DMS153 treated with DMSO at 0.1 percent for 48 hours (cell line): ENCODE measurements at regions not wholly inside any gene's neighbourhood (a gene's known extent, or its start where the extent isn't known, plus 50 kb on each side); places are given as distances from the start of the nearest gene placed in this dataset.

Source experiments
- DNase-seq: peaks from one replicate; lab custom pipeline; 2025; ENCODE audit not compliant: unreplicated experiment; lab: John Stamatoyannopoulos, UW

DNA sequence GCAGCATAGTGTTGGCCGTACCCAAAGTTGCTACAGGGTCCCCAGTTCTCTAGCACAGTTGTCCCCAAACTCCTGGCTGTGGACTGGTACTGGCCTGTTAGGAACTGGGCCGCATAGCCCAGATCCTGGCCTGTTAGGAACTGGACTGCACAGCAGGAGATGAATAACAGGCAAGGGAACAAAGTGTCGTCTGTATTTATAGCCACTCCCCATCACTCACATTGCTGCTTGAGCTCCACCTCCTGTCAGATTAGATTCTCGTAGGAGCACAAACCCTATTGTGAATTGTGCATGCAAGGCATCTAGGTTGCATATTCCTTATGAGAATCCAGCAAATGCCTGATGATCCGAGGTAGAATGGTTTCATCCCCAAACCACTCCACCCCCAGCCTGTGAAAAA is 604.0 kb upstream of the LMCD1 start:
- no peak for DNase-seq

GRCh38 chr3:7913283-7913682 is 588.3 kb upstream of the LMCD1 start:
- no peak for DNase-seq

DNA sequence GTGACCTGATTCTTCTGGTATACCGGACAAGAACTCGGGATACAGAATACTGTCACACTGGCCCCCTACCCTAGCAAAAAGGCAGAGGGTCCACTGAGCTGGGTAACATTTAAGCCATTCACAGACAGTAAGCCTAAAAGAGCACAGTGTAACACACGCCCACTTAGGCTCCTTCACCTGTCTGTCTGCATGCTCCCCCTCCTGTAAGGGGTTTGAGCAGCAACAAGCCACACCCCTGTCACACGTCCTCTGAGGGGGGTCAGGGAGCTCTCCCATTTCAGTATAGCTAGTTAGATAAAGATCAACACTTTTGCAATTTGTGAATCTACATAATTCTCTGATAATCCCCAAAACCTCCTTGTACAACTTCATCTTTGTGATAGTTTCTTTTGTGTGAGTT is 586.3 kb upstream of the LMCD1 start:
- DNase-seq, result no peak

DNA sequence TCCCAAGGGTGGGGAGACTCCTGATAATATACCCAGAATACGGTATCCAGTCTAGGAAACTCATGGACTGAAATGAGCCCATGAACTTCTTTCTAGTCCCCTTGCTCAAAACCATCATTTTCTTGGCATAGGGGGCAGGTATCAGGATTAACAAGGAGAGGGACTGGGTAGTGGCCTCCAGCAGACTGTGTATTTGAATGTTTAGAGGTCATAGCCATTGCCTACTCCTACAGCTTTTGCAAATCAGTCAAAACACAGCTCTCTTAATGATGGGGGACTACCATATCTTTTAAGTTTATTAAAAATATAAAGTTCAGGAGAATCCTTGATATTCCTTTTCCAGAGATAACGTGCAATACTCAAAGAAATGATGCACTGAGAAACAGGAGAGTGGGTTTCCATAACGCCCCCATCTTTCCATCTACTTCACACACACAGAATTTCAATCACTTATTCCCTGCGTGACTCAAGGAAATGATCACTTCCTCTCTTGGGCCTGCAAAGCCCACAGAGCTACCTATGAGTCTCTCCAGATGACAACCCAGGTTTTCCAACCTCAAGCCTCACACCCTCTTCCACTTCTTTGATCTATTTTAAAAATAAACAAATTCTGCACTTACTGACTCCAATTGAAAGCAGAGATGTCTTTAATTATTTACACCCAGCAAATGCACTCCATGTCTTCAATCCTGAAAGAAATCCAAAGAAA is 584.0 kb upstream of the LMCD1 start:
- DNase-seq, result no peak

DNA sequence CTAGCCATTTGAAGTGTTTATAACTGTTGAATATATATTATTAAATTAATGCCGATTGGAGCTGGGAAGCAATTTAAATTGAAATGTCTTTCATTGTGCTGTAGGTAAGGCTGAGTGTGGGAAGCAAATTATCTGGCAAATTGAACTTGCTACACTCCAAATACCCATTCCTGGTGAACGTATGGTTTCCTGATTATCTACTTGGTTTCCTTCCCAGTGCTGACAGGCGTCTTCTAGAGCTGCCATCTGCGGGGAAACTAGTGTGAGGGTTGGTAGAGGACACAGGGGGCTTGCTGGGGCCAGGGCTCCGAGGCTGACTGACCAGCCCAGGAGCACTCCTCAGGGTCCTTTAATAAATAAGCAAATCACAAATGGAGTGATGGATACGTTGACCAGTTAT is 581.4 kb upstream of the LMCD1 start:
- DNase-seq, result no peak

DNA sequence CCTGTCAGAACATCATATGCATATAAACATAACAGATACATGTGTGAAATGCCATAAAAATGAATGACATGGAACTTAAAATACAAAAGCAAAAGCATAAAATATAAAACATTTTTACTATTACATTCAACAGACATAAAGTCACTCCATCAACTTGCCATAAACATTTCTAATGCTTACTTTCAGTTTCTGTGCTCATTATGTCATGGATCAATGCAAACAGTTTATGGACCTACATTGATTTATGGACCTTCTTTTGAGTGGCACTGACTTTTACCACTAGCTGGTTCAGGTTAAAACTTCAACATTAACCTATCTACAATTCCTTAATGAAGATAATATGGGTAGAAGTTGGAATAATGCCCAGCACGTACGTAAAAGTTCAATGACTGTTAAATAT is 577.4 kb upstream of the LMCD1 start:
- no peak for DNase-seq

DNA sequence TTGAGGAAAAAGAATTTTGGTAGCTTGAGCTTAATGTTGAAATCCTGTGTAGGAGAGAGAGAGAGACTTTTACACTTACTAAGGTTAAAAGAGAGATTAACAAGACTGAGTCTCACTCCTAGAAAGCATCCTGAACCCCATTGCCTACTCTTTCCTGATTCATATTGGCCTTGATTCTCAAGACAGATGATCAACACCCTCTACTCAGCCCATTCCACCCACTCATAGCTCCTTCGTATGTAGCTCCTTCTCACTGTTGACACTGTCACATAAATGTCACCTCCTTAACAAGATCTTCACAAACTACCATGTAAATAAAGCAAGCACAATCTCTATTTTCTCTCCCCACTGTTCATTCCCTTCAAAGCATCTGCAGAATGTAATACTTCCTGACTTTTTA is 574.6 kb upstream of the LMCD1 start:
- no peak for DNase-seq

DNA sequence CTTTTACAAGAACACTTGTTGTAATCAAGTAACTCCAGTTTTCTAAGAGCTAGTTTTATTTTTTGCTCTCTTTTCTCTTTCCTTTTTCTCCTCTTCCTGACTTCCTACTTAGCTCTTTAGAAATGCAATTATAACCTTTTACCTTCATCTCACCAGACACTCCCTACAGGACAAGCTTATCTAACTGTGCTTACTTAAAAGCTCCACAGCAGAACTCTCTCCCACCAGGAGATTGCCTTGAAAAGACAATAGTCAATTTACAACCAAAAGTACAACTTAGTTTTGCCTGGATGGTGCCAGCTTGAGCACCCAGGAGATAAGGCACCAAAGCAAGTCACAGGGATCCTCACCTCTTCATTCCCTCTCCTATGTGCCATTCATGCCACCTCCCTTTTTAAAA is 573.8 kb upstream of the LMCD1 start:
- DNase-seq, result no peak

DNA sequence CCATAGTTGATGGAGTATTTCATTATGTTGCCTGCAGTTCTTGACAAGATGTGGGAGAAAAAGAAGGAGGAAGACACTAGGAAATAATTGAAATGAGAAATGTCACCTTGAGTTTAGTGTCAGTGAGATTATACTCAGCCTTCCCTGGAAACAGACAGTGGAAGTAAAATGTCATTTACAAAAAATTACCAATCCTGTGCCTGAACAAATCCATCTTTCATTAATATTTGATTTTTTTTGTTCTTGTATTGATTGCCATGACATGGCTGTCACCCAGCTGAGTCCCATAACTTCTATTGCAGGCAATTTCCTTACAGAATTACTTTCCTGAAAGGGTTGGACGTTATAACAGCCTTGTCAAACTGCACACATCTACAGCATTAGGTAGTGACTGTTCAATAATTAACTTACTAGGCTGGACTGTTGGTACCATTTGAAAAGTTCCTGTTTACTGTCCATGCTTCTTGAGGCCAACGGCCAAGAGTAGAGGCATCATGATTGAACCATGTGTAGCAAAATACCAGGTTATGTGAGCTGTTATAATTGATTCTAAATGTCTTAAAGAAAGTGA is 572.2 kb upstream of the LMCD1 start:
- no peak for DNase-seq

DNA sequence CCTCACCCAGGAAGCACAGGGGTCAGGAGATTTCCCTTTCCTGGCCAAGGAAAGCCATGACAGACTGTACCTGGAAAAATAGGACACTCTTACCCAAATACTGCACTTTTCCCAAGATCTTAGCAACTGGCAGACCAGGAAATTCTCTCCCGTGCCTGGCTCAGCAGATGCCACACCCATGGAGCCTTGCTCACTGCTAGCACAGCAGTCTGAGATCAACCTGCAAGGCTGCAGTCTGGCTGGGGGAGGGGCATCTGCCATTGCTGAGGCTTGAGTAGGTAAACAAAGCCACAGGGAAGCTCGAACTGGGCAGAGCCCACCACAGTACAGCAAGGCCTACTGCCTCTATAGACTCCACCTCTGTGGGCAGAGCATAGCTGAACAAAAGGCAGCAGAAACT is 567.3 kb upstream of the LMCD1 start:
- DNase-seq, result no peak

DNA sequence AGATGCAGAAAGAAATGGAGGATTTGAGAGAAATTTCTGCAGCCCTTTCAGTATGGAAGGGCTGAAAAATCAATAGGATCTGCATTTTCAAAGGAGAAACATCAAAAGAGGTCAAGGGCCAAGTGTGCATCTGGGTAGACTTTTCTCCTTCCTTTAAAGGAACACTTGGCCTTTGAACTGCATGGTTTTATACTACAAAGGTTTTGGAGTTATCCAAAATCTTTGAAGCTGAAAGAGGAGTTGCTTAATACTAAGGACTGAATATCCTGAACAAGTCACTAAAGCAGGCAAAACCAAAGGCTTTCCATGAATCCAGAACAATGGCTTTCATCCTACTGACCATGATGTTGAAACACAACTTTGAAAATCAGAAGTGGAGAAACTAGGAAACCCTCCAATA is 553.7 kb upstream of the LMCD1 start:
- no peak for DNase-seq

GRCh38 chr3:7950890-7951289 is 550.7 kb upstream of the LMCD1 start:
- no peak for DNase-seq

DNA sequence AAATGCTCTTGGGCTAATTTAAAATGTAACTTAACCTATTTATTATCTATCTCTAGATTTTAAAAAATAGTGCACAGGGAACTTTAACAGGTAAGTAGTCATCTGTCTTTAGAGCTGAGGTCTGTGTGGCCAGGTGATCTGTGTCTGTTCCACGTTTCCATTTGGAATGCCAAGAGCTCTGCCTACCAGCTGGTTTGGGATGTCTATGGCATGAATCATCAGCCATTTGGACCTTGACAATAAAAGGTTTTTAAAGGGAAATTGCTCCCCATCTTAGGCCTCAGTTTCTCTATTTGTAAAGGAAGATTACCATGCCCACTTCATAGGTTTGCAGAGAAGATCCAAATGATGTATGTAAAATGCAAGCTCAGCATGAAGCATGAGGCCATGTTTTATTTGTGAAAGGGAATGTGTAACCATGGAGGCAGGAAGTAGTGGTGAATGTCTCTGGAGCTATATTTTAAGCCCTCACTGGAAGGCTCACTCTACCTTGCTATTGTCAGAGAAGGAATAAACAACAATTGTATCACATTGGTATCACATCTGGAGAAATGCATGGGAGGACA is 548.1 kb upstream of the LMCD1 start:
- DNase-seq, result no peak

DNA sequence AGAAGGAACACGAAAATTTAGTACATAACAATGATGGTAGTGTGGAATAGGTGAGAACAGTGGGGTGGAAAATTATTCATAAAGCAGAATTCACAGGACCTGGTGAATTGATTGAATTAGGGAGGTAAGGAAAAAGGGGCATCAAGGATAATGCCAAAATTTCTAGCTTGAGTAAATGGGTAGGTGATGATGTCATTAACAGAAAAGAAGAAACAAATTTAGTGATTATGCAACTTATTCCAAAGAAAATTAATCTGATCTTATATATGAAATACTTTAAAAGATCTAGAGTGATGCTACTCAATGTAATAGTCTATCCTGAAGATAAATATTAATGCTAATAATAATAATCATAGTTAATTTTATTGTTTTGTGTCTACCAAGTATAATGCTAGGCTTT is 544.6 kb upstream of the LMCD1 start:
- no peak for DNase-seq

DNA sequence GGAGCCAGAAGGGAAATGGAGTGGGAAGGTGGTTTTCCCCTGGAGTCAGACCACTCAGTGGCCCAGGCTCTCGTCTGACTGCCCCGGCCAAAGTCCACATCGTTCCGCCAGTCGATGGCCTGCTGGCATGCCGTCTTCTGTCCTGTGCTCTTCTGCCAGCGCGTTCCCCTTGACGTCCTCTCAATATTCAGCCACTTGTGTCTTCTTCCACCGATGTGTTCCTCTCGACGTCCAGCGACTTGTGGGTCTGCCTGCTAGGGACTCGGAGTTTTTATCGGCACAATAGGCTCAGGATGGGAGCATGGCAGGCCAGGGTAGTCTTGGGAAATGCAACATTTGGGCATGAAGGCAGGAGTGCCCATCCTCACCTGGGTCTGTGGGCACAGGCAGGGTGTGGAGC is 542.5 kb upstream of the LMCD1 start:
- no peak for DNase-seq

- DNase-seq, result no peak
Measured at GRCh38 chr3:7960601-7961000, 541.0 kb upstream of the LMCD1 start.

DNA sequence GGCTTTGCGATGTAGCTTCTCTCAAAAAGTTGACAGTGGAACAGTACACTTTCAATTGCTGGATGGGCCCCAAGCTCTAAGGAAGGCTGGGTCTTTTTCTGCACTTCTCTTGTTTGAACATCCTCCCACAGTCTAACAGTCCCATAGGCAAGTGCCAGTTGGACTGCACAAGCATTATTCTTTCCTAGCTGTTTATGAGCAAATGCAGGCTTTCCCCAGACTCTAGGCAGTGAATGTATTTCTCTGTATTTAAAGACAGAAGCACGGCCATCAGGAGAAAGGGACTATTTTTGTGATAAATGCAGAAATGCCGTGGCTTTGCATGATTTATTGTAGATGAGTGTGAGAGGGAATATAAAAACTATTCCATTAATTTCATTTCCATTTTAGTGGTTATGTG is 539.3 kb upstream of the LMCD1 start:
- DNase-seq, result no peak

DNA sequence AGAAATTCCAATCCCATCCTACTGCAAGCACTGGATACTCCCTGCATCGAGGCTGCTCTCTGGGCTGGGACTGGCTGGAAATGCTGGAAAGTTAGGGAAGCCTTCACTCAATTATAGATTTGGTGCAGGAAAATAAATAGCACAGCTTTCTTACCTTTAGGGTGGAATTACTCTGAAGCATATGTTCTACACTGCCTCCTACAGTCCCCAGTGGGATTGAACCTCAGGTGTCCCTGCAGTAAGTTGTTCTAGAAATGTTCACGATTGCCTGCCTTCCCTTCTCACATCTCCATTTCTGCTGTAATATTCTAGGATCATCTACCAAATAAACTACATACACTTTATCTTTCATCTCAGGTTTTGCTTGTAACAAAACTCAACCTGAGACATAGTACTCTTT is 536.7 kb upstream of the LMCD1 start:
- DNase-seq, result no peak

- DNase-seq, result no peak
Measured at GRCh38 chr3:7973006-7973405, 528.6 kb upstream of the LMCD1 start.

DNA sequence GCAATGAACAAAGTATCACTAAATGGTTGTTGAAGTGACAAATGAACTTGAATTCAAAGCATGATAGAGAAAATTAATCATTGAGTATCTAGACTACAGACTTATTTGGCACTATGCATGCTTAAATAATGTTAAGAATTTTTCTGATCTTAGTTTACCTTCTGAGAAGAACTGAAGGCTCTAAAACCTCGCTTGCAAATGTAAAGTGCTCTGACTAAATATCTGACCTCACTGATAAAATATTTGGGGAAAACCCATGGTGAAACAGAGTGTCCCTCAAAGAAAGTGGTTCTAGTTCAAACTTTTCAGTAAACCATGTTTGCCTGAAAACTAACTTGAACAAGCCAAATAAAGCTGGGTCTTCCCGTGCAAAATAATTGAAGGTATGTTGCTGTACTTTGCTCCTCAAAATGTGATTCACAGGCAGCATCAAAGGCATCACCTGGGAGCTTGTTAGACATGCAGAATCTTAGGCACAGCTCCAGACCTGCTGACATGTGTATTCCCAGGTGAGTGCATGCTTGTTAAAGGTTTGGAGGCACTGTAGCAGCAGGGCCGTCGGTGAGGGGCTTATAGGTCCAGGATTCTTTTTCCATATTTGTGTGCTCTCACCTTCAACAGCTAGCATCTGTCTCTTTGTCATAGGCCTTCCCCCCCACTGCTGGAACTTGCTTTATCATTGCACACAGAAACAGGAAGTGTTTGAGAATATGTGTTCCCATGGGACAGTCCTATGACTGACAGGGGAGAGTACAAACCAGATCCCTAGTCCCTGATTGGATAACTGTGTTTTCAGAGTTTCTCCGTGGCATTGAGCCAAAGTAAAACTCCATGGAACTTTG is 524.2 kb upstream of the LMCD1 start:
- peak; percentile 53 for DNase-seq

GRCh38 chr3:7978087-7978422 is 523.6 kb upstream of the LMCD1 start:
- no peak for DNase-seq

GRCh38 chr3:7982126-7982525 is 519.5 kb upstream of the LMCD1 start:
- DNase-seq, result no peak
